ENCODE measurements at regions not wholly inside any gene's neighbourhood (a gene's known extent, or its start where the extent isn't known, plus 50 kb on each side); places are given as distances from the start of the nearest gene placed in this dataset.

- TF ChIP-seq, protein P1, sequence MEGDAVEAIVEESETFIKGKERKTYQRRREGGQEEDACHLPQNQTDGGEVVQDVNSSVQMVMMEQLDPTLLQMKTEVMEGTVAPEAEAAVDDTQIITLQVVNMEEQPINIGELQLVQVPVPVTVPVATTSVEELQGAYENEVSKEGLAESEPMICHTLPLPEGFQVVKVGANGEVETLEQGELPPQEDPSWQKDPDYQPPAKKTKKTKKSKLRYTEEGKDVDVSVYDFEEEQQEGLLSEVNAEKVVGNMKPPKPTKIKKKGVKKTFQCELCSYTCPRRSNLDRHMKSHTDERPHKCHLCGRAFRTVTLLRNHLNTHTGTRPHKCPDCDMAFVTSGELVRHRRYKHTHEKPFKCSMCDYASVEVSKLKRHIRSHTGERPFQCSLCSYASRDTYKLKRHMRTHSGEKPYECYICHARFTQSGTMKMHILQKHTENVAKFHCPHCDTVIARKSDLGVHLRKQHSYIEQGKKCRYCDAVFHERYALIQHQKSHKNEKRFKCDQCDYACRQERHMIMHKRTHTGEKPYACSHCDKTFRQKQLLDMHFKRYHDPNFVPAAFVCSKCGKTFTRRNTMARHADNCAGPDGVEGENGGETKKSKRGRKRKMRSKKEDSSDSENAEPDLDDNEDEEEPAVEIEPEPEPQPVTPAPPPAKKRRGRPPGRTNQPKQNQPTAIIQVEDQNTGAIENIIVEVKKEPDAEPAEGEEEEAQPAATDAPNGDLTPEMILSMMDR (conservative IDR thresholded peaks at IDR 0.05): no peak
- no peak for TF ChIP-seq ZFX (IDR thresholded peaks at IDR 0.05)
Measured at GRCh38 chr14:39851202-39851601, 419.0 kb upstream of the FBXO33 start.

Data from C4-2B (cell line).